HG02973 (cell line): ENCODE measurements at regions not wholly inside any gene's neighbourhood (a gene's known extent, or its start where the extent isn't known, plus 50 kb on each side); places are given as distances from the start of the nearest gene placed in this dataset.
A peak's percentile ranks its signal among the peaks of the same experiment; 100 is the strongest.
"Not testable (repeated sequence)": the region's sequence is repeated elsewhere in the genome, so short reads cannot be mapped to it uniquely, and the experiment has no call there.

Experiments
- ATAC-seq: cut with Tn5 transposase; IDR thresholded peaks from one replicate; pipeline ENCODE4 v1.9.1; 2021; ENCODE audit warnings: moderate library complexity; ENCODE audit not compliant: unreplicated experiment

GRCh38 chr5:154593071-154593470 is 115.0 kb upstream of the HAND1 start:
- no peak for ATAC-seq

- ATAC-seq, result no peak
These were observed 112.2 kb upstream of the HAND1 start for GRCh38 chr5:154590093-154590724.

GRCh38 chr5:154589511-154589910 is 111.5 kb upstream of the HAND1 start:
- no peak for ATAC-seq

- ATAC-seq, result not testable (repeated sequence)
These were observed 110.9 kb upstream of the HAND1 start for GRCh38 chr5:154588833-154589425.

GRCh38 chr5:154588091-154588774 is 110.2 kb upstream of the HAND1 start:
- ATAC-seq, result no peak

- no peak for ATAC-seq
These were observed 109.3 kb upstream of the HAND1 start for GRCh38 chr5:154587123-154588026.

- ATAC-seq, result no peak
These were observed 105.7 kb upstream of the HAND1 start for GRCh38 chr5:154583671-154584177.

- ATAC-seq, result no peak
These were observed 102.4 kb upstream of the HAND1 start for GRCh38 chr5:154580422-154580821.

GRCh38 chr5:154577416-154577815 is 99.4 kb upstream of the HAND1 start:
- ATAC-seq, result no peak

GRCh38 chr5:154576429-154576806 is 98.4 kb upstream of the HAND1 start:
- ATAC-seq, result no peak

GRCh38 chr5:154575546-154576428 is 97.8 kb upstream of the HAND1 start:
- ATAC-seq, result peak; percentile 94

GRCh38 chr5:154573011-154573410 is 95.0 kb upstream of the HAND1 start:
- ATAC-seq, result no peak

GRCh38 chr5:154571325-154572035 is 93.5 kb upstream of the HAND1 start:
- ATAC-seq, result no peak

- ATAC-seq, result no peak
These were observed 92.7 kb upstream of the HAND1 start for GRCh38 chr5:154570572-154571324.

GRCh38 chr5:154568589-154568988 is 90.6 kb upstream of the HAND1 start:
- ATAC-seq, result no peak

- ATAC-seq, result no peak
These were observed 89.1 kb upstream of the HAND1 start for GRCh38 chr5:154567155-154567554.

- ATAC-seq, result no peak
These were observed 88.2 kb upstream of the HAND1 start for GRCh38 chr5:154566146-154566680.

GRCh38 chr5:154565123-154565522 is 87.1 kb upstream of the HAND1 start:
- no peak for ATAC-seq
